GM18499 (cell line): ENCODE measurements at regions not wholly inside any gene's neighbourhood (a gene's known extent, or its start where the extent isn't known, plus 50 kb on each side); places are given as distances from the start of the nearest gene placed in this dataset.

ENCODE experiments used
- ATAC-seq: cut with Tn5 transposase; IDR thresholded peaks from one replicate; pipeline ENCODE4 v1.9.1; 2021; ENCODE audit warnings: moderate number of reproducible peaks; ENCODE audit not compliant: insufficient read depth, unreplicated experiment

DNA sequence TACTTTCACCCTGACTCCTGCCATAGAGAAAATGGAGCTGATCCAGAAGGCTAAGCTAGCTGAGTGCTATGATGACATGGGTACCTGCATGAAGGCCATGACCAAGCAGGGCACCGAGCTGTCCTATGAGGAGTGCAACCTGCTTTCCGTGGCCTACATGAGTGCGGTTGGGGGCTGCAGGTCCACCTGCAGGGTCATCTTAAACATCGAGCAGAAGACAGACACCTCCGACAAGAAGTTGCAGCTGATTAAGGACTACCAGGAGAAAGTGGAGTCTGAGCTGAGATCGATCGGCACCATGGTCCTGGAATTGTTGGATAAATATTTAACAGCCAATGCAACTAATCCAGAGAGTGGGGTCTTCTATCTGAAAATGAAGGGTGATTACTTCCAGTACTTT, 438.0 kb downstream of the TMA16 start:
- no peak for ATAC-seq

DNA sequence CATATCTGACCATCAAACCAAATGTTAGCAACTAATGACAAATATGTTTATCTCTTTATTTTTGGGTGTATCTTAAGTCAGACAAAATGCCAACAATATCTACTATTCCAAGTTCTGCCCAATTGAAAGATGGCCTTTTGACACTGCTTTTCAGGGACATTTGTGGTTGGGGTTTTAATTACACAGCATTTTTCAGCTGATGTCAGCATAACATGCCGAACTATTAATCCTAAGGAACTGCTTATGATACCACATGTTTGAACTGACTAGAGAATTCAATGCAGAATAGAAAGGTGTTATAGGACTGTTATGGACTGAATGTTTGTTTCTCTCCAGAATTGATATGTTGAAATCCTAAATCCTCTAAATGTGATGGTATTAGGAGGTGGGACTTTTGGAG, 445.1 kb downstream of the TMA16 start:
- ATAC-seq: no peak

DNA sequence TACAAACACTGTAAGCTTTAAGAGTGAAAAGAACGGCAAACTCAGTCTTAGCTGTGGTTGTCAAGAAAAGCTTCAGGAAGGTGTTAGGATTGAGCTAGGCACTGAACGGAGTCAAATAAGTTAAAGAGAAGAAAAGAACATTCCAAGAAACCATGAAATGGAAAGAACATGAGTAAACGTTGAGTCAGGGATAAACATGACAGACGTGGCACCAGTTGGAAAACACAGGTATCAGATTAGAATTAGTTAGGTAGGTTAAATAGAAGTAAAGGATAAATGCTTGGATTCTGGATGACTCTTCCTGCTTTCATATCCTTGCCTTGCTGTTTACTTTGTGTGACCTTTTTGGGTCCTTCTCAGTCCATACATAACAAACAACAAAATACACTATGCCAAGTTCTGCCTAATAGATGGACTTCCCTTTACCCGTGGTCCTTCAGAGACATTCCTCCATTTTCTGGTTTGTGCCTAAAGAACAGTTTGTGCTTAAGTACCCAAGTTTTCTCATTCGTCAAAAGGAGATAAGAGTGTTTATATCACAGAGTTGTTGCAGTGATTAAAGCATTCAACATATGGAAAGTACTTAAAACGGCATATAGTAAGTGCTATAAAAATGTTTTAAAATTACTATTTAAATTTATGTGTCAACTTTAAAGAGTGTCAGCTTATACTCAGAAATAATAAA, 446.9 kb downstream of the TMA16 start:
- ATAC-seq: no peak

DNA sequence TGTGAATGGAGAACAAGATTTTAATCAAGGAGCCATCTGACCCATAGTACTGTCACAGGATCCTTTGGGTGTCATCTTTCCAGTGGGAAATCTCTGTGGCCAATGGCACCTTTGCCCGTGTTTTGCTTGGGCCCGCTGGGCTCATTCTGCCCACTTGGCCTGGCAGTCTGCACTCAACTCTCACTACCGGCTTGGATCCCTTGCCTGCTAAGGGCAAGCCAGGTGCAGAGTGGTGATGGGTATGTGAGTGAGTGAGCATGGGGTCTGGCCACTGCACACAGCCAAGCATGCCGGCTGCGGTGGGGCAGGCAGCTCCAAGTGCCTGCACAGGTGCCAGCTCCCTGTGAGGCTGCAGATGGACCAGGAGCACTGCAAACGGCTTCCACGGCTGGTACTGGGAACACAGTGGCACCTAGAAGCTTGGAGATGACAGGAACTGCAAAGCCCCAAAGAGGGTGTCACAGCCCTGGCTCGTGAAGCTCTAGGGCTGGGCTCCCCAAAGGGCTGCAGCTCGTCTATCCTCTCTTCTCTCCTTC, 454.5 kb downstream of the TMA16 start:
- no peak for ATAC-seq

DNA sequence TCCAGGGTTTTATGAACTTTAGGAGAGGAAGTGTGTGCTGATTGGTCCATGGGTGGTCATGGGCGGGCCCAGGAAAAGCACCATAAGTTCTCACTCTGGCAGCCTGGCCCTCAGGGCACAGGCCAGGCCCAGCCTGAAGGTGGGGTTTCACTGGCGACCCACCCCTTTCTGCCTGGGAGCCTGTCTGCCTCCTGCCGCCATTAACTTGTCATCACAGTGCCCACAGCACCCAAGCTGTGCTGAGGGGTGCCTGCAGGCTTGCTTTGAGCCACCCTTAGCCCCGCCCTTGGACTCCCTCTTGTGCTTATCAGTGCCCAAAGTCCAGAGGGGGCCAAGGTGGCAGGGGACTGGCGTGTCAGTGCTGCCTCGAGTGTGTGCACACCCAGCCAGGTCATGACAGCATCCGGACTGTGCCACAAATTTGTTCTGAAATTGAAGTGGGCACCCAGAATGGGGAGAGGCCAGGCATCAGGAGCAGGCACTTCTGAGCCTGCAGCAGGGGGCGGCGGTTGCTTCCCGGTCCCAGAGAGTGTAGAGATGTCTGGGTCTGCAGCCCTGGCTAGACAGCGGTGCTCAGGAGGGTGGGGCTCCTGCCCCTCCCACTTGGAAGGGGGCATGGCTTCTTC, 455.6 kb downstream of the TMA16 start:
- no peak for ATAC-seq

DNA sequence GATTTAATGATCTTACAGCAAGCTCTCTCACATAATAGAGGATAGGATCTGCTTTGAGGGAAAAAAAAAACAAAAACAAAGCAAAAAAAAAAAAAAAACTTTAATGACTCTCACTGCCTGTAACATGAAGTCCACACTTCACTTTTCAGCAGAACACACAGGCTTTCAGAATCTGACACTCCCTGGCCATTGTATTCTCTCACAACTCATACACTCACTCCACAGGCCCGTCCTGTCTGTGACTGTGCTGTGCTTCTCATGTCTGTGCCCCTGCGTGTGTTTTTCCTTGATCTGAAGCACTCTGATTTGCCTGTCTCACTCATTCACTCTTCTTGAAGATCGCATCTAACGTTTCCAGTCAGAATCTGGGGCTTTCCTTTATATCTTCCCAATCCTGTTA, 460.8 kb downstream of the TMA16 start:
- no peak for ATAC-seq

DNA sequence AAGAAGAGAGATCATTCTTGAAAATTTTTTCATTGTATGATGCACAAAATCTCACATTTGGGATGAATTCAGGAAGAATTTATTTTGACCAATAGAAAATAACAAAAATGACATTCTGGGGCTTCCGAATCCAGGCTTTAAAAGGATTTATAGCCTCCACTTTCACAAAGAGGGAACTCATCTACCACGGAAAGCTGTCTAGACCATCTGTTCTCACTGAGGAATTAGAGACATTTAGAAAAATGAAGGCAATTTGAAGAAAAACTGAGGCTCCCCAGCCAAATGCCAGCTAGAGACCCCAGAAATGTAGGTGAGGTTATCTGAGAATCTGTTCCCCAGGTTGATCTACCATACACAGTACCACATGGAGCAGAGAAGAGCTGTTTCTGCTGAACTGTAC, 464.3 kb downstream of the TMA16 start:
- ATAC-seq: no peak

DNA sequence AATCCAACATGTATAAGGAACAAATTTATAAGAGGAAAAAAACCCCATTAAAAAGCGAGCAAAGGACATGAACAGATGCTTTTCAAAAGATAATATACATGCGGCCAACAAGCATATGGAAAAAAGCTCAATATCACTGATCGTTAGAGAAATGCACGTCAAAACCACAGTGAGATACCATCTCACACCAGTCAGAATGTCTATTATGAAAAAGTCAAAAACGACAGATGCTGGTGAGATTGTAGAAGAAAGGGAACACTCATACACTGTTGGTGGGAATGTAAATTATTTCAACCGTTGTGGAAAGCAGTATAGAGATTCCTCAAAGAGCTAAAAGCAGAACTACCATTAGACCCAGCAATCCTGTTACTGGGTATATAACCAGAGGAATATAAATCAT, 465.4 kb downstream of the TMA16 start:
- ATAC-seq: no peak

DNA sequence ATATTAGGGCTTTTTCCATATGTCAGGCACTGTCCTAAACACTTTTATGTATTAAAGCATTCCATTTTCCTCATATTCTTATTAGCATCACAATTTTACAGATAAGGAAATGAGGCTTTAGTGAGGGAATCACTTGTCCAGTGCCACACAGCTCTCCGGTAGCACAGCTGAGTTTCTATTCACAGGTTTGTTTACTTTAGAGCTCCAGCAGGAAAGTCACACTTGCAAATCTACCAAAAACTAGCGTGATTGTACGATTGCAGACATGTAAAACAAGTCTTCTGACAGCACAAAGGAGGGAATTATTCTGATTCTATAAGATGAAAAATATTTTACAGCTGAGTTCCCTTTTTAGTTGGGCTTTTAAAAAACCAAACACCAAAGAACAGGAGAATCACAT, 472.1 kb downstream of the TMA16 start:
- no peak for ATAC-seq

DNA sequence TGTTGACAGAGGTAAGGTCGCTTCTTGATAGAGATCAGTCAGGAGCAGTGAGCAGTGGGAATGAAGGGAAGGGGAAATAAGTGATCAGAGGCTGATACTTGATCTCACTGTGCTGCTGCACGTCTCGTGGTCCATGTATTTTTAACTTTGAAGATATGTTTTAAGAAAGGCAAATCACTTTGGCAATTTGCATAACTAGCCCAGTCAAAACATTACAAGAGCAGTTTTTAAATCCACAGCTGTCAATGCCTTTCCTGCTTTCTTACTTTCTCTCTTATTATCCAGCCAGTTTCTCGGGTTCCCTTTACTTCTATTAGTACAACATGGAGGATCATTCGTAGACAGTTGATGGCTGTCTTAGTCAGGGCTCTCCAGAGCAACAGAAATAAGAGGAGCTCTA, 472.8 kb downstream of the TMA16 start:
- peak; percentile 81 for ATAC-seq

DNA sequence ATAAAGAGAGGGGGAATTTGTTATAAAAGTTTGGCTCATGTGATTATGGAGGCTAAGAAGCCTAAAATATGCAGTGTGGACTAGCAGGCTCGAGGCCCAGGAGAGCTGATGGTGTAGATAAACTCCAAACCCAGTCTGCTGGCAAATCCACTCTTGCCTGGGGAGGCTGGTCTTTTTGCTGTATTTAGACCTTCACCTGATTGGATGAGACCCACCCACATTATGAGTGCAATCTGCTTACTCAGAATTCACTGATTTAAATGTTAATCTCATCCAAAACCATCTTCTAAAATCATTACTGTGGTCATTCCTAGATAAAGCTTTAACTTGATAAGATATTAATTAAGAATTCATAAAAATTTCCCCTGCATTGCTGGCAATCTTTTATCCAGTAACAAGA, 473.2 kb downstream of the TMA16 start:
- no peak for ATAC-seq

DNA sequence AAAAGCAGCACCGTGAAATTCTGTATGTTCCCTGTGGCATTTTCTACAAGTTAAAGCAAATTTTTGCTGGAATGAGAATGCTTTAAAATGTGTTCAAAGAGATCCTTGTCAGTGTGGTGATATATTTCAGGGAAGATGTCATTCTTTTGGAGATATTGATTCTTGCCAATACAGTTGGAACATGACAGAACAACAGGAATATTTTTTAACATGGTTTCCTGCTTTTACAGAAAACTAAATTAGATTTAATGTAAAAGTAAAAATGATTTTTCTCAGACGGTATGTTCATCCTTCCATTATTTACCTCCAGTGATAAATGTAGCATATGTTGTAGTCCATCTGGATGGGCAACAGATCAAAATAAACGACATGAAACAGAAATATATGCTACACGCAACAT, 474.8 kb downstream of the TMA16 start:
- no peak for ATAC-seq

DNA sequence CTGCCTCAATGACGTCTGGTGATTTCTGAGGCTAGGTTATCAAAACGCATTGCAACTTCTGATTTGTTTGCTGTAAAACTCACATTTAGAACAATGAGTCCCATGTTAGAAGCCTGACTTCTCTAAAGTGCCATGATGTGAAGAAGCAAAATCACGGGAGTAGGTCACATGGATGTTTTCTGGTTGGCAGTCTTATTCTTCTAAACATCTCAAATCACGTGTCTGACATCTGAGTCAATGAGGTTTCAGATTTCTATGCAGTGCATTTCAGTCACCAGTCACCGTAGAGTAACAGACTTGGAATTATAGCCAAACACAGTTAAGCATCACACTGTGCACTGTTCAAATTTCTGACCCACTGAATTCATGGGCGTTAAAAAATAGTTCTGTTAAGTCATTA, 482.1 kb downstream of the TMA16 start:
- no peak for ATAC-seq

DNA sequence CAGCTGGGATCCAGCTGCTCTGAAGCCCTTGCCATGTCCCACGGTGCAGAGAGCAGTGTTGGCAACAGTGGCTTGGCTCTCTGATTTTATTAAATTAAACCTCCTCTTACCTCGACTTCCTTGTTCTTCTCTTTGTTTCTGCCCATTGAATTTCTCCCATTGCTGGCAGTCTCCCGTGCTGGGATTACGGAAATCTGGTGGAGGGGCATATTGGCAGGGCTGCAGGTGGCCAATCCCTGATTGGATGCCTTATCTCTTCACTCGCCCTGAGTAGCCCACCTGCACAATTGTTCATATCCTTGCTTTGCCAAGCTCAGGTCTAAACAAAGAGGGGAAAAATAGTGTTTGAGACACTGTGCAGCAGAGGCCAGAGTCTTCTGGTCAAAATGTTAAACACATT, 493.9 kb downstream of the TMA16 start:
- no peak for ATAC-seq

DNA sequence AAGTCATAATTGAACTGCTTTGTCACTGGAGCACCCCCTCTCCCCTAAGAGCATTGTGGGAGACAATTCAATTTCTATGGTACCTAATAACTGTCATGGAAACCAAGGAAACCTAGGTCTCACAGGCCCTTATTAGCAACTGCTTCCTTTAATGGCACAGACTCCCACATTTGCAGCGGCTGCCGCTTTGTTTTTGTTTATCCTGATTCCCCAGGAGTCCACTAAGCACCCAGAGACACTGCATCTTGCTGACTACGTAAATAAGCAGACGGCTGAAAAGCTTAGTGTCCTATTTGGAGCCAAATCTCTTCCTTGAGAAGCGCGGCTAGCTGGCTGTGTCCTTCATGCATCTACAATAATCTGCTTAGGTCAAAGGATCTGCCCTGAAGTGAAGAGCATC, 494.4 kb downstream of the TMA16 start:
- ATAC-seq: no peak

DNA sequence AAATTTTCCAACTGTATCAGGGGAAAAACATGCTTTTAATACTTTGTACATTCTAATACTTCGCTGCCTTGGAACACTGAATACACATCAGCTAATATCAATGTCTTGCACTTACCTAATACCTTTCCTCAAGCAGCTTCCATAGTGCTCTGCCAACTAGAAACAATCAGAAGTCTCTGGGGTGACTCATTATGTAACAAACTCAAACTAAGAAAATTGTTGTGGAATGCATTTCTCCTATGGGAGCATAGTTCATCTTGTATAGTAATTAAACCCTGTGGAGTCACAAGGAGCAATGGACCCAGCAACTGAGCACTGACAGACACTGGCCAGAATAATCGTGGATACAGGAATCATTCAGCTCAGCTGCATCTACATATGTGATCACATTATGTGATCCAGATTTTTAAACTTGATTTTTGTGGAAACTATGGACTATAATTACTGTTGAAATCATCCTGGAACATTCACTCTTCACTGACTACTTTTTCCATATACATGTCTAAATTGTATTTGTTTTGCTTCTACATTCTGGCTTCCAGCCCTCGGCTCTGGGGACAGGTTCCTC, 496.9 kb downstream of the TMA16 start:
- no peak for ATAC-seq

DNA sequence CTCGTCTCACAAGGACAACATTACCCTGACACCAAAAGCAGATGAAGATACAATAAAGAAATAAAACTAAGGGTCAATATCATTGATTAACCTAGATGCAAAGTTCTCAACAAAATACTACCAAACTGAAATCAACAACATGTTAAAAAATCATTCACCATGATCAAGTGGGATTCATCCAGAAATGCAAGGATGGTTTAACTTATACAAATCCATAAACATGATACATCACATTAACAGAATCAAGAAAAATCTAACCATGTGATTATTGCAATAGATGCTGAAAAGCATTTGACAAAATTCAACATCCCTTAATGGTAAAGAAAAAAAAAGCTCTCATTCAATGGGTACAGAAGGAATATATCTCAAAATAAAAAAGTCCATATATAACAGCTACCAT, 514.9 kb downstream of the TMA16 start:
- ATAC-seq: no peak

DNA sequence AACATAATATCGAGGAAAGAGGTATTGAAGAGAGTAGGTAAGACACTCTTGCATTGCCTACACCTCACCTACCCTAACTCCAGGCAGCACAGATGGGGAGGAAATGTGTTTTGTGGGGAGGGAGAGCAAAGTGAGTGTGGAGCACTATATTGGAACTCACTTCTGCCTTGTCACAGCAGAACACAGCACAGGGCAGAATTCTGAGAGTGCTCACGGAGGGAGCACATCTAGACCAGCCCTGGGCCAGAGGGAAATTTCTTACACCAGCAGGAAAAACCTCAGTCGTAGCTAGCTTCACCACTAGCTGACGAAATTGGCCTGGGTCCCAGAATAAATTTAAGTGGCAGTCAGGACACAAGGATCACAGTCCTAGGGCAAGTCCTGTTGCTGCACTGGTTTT, 517.3 kb downstream of the TMA16 start:
- ATAC-seq: no peak

DNA sequence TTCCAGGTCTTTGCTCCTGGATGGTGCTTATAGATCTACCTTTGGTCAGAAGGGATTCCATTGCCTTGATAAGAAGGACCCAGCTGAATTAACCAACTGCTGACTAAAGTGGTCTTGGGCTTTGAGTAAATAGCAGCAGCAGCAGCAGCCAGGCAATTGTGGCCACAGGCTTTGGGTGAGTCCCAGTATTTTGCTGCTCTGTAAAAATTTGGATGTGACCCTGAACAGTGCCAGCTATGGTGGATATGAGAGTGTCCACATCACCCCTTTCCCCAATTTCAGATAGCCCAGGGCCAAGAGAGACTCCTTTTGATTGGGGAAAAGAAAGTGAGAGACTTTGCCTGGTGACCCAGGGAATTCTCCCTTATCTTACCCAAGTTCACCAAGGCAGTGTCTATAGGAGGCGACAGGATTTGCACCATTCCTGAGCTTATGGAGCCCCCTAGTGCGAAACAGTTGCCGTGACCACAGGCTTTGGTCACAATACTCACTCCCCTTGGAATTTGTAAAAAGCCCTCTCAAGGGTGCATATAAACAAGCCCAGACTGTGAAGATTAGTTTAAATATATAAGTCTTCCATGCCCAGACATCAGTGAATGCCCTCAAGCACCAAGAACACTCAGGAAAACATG, 518.0 kb downstream of the TMA16 start:
- ATAC-seq: no peak

DNA sequence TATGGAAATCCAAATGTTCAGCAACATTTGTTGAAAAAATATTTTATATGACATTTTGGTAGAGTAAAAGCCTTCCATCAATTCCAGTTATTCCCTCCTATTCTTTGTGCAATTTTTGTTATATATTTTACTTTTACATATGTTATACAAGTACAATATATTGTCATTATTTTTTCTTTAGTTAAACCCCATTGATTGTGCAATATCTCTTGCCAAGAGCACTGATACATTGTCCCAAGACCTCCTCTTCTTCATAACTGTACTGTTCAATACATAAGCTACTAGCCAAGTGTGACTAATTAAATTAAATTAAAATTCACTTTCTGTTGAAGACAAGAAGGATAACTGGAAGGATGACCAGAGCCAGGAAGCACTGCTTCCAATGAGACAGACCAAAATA, 527.5 kb downstream of the TMA16 start:
- no peak for ATAC-seq

DNA sequence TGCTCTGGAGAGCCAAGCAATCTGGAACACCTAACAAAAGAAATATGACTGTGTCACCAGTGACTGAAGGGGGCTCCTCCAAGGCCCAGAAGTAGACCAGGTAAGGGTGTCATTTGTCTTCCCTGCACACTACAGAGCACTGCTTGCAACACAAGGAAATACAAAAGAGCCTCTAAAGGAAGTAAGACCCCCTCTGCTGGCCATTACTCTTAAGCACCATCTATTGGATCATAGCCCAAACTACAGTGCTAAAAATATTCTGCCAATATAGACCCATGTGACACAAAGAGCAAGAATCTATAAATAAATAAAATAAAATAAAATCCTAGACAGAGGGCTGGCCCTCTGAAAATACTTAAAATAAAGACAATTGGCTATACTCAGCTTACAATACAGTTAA, 528.7 kb downstream of the TMA16 start:
- no peak for ATAC-seq
